GM12891 (cell line): ENCODE measurements at regions not wholly inside any gene's neighbourhood (a gene's known extent, or its start where the extent isn't known, plus 50 kb on each side); places are given as distances from the start of the nearest gene placed in this dataset.

Experiments used
- PAX5 ChIP-seq: IDR thresholded peaks from 2 replicates; pipeline ENCODE4 v1.6.1; 2011; ENCODE audit warnings: low read length, moderate library complexity, mild to moderate bottlenecking; ENCODE audit not compliant: insufficient read depth, severe bottlenecking
- POLR2A ChIP-seq: IDR thresholded peaks from 2 replicates; pipeline ENCODE4 v1.6.1; 2011; ENCODE audit warnings: low read depth, low read length, control low read depth
- POLR2AphosphoS5 ChIP-seq: IDR thresholded peaks from 2 replicates; pipeline ENCODE4 v1.6.1; 2011; ENCODE audit warnings: low read depth, low read length, control low read depth
- POU2F2 ChIP-seq: IDR thresholded peaks from 2 replicates; pipeline ENCODE4 v1.6.1; 2011; ENCODE audit warnings: low read depth, mild to moderate bottlenecking, control low read depth, low read length, moderate library complexity
- TAF1 ChIP-seq: IDR thresholded peaks from 2 replicates; pipeline ENCODE4 v1.6.1; 2011; ENCODE audit warnings: low read depth, low read length, control low read depth

DNA sequence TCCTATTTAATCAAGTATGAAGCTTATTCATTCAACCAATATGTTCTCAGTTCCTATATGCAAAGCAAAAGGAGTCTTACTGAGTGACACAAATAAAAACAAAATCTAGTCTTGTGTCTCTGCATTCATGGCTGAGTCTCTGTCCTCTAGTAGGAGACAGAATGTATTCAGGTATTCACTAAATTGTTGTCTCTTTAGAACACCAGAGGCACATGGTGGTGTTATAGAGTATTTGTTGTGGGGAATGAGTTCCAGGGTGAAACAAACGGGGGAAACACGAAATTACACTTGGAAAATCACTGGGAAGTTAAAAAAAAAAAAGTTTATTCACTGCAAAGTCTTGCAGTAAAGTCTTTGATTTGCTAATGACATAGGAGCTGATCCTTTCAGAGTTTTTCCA is 131.7 kb upstream of the FSHR start:
- TF ChIP-seq POU2F2, result no peak
- TF ChIP-seq PAX5, result no peak
- TF ChIP-seq POLR2A, result no peak
- TF ChIP-seq POLR2AphosphoS5, result no peak
- TF ChIP-seq TAF1, result no peak
